GM18502 (cell line): ENCODE measurements at regions not wholly inside any gene's neighbourhood (a gene's known extent, or its start where the extent isn't known, plus 50 kb on each side); places are given as distances from the start of the nearest gene placed in this dataset.
"Not testable (repeated sequence)": the region's sequence is repeated elsewhere in the genome, so short reads cannot be mapped to it uniquely, and the experiment has no call there.

Experiments used
- ATAC-seq: cut with Tn5 transposase; IDR thresholded peaks from one replicate; pipeline ENCODE4 v1.9.1; 2021; ENCODE audit warnings: mild to moderate bottlenecking; ENCODE audit not compliant: unreplicated experiment, poor library complexity

- no peak for ATAC-seq
Measured at GRCh38 chr7:24390376-24391157, 106.6 kb downstream of the NPY start.

GRCh38 chr7:24392774-24393173 is 108.8 kb downstream of the NPY start:
- no peak for ATAC-seq

GRCh38 chr7:24395512-24395911 is 111.5 kb downstream of the NPY start:
- no peak for ATAC-seq

GRCh38 chr7:24396387-24396786 is 112.4 kb downstream of the NPY start:
- ATAC-seq = not testable (repeated sequence)

DNA sequence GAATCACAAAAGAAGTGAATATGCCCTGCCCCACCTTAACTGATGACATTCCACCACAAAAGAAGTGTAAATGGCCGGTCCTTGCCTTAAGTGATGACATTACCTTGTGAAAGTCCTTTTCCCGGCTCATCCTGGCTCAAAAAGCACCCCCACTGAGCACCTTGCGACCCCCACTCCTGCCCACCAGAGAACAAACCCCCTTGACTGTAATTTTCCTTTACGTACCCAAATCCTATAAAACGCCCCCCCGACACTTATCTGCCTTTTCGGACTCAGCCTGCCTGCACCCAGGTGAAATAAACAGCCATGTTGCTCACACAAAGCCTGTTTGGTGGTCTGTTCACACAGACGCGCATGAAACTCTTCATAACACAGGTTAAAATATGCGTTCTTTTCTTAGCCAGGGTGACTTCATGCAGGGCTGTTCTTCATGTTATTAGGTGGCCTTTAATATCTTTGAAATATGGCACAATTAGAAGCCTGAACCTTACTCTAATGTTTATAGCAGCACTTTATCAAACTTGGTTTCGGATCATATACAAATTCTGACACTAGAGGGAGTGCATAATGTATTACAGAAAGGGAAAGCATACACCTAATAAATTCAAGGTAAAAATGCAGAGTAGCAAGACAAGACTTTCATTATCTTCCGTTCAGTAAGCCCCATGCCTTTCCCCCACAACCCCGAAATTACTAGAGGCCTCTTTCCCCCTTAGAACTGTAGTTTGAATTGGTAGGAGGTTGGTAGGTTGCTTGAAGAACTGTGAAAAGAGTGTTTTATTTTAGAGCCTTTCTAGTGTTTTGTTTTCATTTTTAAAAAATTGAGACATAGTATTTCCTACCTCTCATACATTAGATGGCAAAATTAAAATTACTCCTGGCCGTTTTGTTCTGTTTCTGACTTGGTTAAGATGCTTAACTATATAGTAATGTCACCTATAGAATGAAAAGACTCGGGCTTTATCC is 117.9 kb downstream of the NPY start:
- no peak for ATAC-seq

DNA sequence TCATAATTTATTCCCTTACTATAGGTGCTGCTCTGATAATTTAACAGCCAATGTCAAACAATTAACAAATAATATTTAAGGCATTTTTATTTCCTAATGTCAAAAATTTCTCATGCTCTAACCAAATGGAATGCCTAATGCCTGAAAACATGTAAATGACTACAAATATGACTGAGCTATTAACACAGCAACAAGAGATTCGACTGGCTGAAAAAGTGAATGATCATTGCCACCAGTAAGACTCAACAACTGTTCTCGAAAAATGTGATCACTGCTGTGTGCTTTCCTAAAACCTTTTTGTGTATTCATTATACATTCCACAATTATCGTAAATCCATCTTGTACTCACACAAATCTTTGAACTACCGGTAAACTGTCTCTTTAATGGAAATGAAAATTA is 118.7 kb downstream of the NPY start:
- ATAC-seq = no peak

- no peak for ATAC-seq
Measured at GRCh38 chr7:24403557-24403956, 119.6 kb downstream of the NPY start.

DNA sequence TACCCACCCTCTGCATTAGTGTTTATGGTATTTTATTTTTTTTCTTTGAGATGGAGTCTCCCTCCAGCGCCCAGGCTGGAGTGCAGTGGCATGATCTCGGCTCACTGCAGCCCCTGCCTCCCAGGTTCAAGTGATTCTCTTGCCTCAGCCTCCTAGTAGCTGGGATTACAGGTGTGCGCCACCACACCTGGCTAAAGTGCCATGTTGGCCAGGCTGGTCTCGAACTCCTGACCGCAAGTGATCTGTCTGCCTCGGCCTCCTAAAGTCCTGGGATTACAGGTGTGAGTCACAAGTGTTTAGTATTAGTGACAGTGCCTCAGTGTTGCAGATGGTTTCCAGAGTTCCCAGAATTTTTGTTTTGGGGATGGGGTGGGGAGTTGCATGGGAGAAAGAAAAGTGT is 120.3 kb downstream of the NPY start:
- ATAC-seq = no peak

- no peak for ATAC-seq
Measured at GRCh38 chr7:24405002-24405401, 121.0 kb downstream of the NPY start.

DNA sequence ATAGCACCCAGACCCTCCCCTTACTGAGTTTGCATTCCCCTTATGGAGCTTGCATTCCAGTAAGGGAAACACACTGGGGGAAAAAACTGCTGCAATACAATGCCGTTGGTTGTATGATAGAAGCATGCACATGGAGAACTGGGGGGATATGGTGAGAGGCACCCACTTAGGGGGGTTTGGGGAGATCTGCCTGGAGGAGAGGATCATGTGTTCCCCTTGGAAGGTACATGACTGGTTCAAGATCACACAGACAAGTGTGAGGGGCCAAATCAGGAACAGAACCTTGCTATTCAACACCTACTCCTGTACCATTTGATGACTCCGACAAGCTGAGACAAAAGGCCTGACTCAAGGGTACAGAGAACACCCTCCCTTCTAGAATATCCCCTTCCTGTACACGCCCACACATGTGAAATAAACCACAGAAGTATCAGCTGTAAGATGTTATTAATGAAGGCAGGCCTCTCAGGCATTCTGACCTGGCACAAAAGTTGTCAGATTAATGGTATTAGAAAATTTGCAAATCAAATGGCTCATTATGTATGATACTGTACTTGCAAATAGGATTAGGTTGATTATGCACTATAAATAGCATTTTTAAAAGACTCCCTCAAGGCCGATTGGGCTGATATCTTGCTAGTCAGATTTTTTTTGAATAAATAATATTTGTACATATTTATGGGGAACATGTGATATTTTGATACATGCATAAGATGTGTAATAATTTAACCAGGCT is 122.2 kb downstream of the NPY start:
- ATAC-seq = peak; percentile 71

- ATAC-seq = no peak
Measured at GRCh38 chr7:24406789-24407299, 122.9 kb downstream of the NPY start.

- ATAC-seq = no peak
Measured at GRCh38 chr7:24407965-24408364, 124.0 kb downstream of the NPY start.

- no peak for ATAC-seq
Measured at GRCh38 chr7:24408798-24409430, 124.9 kb downstream of the NPY start.

DNA sequence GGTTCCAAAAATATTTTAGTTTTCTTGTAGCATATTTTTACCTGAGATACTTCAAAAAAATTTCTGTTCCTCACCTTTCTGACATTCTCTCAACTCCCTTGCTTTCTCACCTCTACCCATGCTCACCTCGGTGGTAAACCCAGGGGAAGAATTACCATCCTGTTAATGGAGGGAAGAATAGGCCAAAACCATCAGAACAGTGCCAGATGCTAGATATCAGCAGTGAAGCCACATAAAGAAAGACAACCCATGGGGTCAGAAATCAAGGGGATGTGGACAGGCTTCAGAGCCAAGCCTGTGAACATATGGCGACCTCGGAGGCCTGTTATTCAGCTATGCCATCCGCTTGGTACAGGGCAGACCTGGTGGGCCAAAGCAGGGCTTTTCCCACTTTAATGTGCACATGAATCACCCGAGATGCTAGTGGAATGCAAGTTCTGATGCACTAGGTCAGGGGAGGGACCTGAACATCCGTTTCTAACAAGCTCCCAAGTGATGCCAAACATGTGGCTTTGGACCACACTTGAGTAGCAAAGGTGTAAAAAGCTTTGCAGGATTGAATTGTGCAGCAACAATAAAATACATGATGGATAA is 125.5 kb downstream of the NPY start:
- ATAC-seq = no peak

- ATAC-seq = no peak
Measured at GRCh38 chr7:24411226-24411625, 127.2 kb downstream of the NPY start.

- no peak for ATAC-seq
Measured at GRCh38 chr7:24417526-24418120, 133.6 kb downstream of the NPY start.

DNA sequence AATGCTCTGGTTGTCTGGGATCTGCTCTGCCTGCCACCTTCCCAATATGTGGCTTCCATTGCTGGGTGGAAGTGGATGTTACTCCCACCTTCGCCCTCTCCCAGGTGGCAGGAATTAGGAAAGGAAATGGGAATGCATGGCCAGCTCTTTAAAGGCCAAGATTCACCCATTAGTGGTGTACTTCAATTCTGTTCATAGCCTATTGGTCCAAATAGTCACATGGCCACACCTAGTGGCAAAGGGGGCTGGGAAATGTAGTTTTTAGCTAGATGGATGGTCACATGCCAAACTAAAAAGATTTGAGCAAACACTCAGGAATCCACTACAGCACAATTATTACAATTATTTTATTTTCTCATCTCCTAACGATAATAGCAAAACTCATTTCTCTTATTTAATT is 135.1 kb downstream of the NPY start:
- no peak for ATAC-seq

- no peak for ATAC-seq
Measured at GRCh38 chr7:24419511-24419910, 135.5 kb downstream of the NPY start.

DNA sequence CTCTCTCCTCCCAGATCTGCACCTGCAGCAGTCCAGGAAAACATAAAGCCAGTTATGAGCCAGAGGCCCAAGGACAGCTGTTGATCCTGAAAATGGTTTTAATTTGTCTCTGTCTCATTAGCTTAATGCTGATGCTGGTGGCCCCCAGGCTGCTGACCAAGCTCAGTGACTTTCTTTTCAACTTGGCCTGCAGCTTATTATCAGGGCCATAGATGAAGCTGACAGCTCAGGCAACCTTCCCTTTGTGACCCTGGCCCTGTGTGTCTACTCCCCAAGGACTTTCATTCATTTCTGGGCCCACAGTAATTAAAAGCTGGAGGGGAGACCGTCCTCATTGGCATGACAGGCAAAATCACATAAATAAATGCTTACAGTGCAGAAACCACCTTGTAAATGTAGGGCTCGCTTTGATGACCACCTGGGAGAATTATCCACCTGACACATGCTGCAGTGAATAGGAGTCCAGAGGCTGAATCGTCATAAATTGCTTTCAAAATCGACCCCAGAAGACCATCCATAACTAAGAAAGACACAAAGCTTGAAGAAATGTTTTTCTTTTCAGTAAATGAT is 138.5 kb downstream of the NPY start:
- ATAC-seq = no peak
